ENCODE measurements at regions not wholly inside any gene's neighbourhood (a gene's known extent, or its start where the extent isn't known, plus 50 kb on each side); places are given as distances from the start of the nearest gene placed in this dataset.

GRCh38 chr3:67228136-67228535, 230.0 kb downstream of the KBTBD8 start:
- no peak overlapping the region for H3K4me2 ChIP-seq (ENCODE audit: insufficient read depth in 1 of 2, low read depth in 2 of 2, low read length in 2 of 2)
- no peaks in the 10 kb centered on the region for H3K9me3 ChIP-seq (ENCODE audit: insufficient read depth in 2 of 2, low read depth in 1 of 2, low read length in 1 of 2)
- no peak overlapping the region for H3K14ac ChIP-seq (ENCODE audit: insufficient read length)
- H3K56ac ChIP-seq (replicated peaks; ENCODE audit: insufficient read length, low read depth, low read length): no peak overlapping the region
- no peaks in the 10 kb centered on the region for H3K79me1 ChIP-seq (ENCODE audit: low read depth, low read length)
- H2BK12ac ChIP-seq (ENCODE audit: low read depth, low read length): no peak overlapping the region
- no peaks in the 10 kb centered on the region for H3K79me2 ChIP-seq (ENCODE audit: control insufficient read depth in 1 of 2, insufficient read depth in 2 of 2, low read length in 2 of 2)
- H3K27ac ChIP-seq (ENCODE audit: low read depth, low read length): no peak overlapping the region
- no peaks in the 10 kb centered on the region for H3K36me3 ChIP-seq (ENCODE audit: control insufficient read depth in 2 of 4, insufficient read depth in 4 of 4, low read length in 3 of 4)
- H3K4ac ChIP-seq (replicated peaks; ENCODE audit: insufficient read length, low read depth, low read length): no peak overlapping the region
- H3K23ac ChIP-seq (ENCODE audit: insufficient read length): no peak overlapping the region
- H3K4me1 ChIP-seq (replicated peaks in 1 of 4; ENCODE audit: control insufficient read depth in 3 of 4, insufficient read depth in 4 of 4, low read length in 3 of 4): no peaks in the 10 kb centered on the region
- H4K20me1 ChIP-seq (replicated peaks in 1 of 2; ENCODE audit: control insufficient read depth in 1 of 2, insufficient read depth in 2 of 2, low read length in 2 of 2): no peaks in the 10 kb centered on the region
- no peaks in the 10 kb centered on the region for H3K27me3 ChIP-seq (replicated peaks in 1 of 4; ENCODE audit: control insufficient read depth in 3 of 4, extremely low read depth in 1 of 4, insufficient read depth in 3 of 4, low read length in 3 of 4)
- no peak overlapping the region for H3K18ac ChIP-seq (ENCODE audit: extremely low read depth, low read length)
- no peak overlapping the region for H4K5ac ChIP-seq (ENCODE audit: insufficient read length, low read depth, low read length)
- 77% methylated on average over 8 of the region's 8 CpGs; no CpG with 5 or more reads in 1 of the 2 experiments for WGBS, 2 experiments (ENCODE audit: extremely low coverage in 1 of 2, insufficient coverage in 1 of 2, insufficient read length in 1 of 2, insufficient replicate concordance in 2 of 2, low coverage in 1 of 2, low lambda C conversion rate in 2 of 2, missing lambda C conversion rate in 1 of 2)
- H4K91ac ChIP-seq (replicated peaks; ENCODE audit: insufficient read length, low read length): no peak overlapping the region
- no peak overlapping the region for H3K9ac ChIP-seq (replicated peaks in 1 of 4; ENCODE audit: extremely low read depth in 1 of 4, low read depth in 3 of 4, low read length in 3 of 4)
- no peak overlapping the region for H3K4me3 ChIP-seq (ENCODE audit: extremely low read depth in 1 of 4, insufficient read depth in 2 of 4, low read depth in 3 of 4, low read length in 4 of 4)
- H2BK15ac ChIP-seq (ENCODE audit: low read length): no peak overlapping the region
- no peak overlapping the region for H2BK20ac ChIP-seq (ENCODE audit: low read length)
- DNase-seq (ENCODE audit: low read depth in 1 of 2, low spot score in 2 of 2) (no peak), FAIRE-seq (no peak)
- no peak overlapping the region for H2AFZ ChIP-seq (ENCODE audit: low read length)
- H2AK5ac ChIP-seq (ENCODE audit: low read depth, low read length): no peak overlapping the region
- no peak overlapping the region for H2BK5ac ChIP-seq (ENCODE audit: low read depth, low read length)
- no peaks in the 10 kb centered on the region for H3K23me2 ChIP-seq (ENCODE audit: low read depth, low read length)
- H2BK120ac ChIP-seq (replicated peaks; ENCODE audit: low read depth, low read length): no peak overlapping the region
- POLR2A ChIA-PET (ENCODE audit: partially characterized antibody): no interaction called here
- H4K8ac ChIP-seq (ENCODE audit: extremely low read depth, insufficient read depth, low read length): no peak overlapping the region
- CTCF ChIA-PET (ENCODE audit: partially characterized antibody): interaction anchor here (0.6 to 1.3 kb wide), 2 partner anchors 12 to 18 kb away, joined by 3 to 4 read pairs; no protein-coding TSS in a partner anchor
- TF ChIP-seq POU5F1 (IDR thresholded peaks at IDR 0.05; ENCODE audit: low read depth, low read length) (no peak), HDAC6 (IDR thresholded peaks at IDR 0.05; ENCODE audit: low read depth, low read length) (no peak), CEBPB (IDR thresholded peaks at IDR 0.05; ENCODE audit: low read depth, low read length) (no peak), EGR1 (IDR thresholded peaks at IDR 0.05; ENCODE audit: borderline replicate concordance, low read depth, low read length) (no peak), ZNF274 (IDR thresholded peaks at IDR 0.05; ENCODE audit: borderline replicate concordance, extremely low read depth, low read length) (no peak), POLR2AphosphoS5 (IDR thresholded peaks at IDR 0.05; ENCODE audit: low read depth, low read length) (no peak), RXRA (IDR thresholded peaks at IDR 0.05; ENCODE audit: insufficient read depth, low read depth, low read length) (no peak), SP2 (IDR thresholded peaks at IDR 0.05; ENCODE audit: low read length) (no peak), E2F6 (IDR thresholded peaks at IDR 0.05) (no peak), KDM1A (IDR thresholded peaks at IDR 0.05; ENCODE audit: borderline replicate concordance, low read length) (no peak), RFX5 (IDR thresholded peaks at IDR 0.05; ENCODE audit: borderline replicate concordance, low read depth, low read length) (no peak), RBBP5 (IDR thresholded peaks at IDR 0.05; ENCODE audit: borderline replicate concordance, low read depth, low read length) (no peak), USF2 (IDR thresholded peaks at IDR 0.05; ENCODE audit: low read length) (no peak), GTF2F1 (IDR thresholded peaks at IDR 0.05; ENCODE audit: borderline replicate concordance, low read depth, low read length) (no peak)

Data from H1 (cell line).